Glutamatergic neuron (in vitro differentiated cells): ENCODE measurements at regions not wholly inside any gene's neighbourhood (a gene's known extent, or its start where the extent isn't known, plus 50 kb on each side); places are given as distances from the start of the nearest gene placed in this dataset.

Experiments used
- DNase-seq: peaks from one replicate; pipeline ENCODE4 v3.0.0; 2022
- H3K27ac Mint-ChIP-seq: one replicate; pipeline ENCODE4 v1.8.0; 2020; ENCODE audit warnings: mild to moderate bottlenecking, mixed read lengths, inconsistent platforms; ENCODE audit not compliant: unreplicated experiment
- H3K27me3 Mint-ChIP-seq: one replicate; pipeline ENCODE4 v1.8.0; 2020; ENCODE audit warnings: mild to moderate bottlenecking, moderate library complexity, mixed read lengths, inconsistent platforms; ENCODE audit not compliant: unreplicated experiment
- H3K36me3 Mint-ChIP-seq: one replicate; pipeline ENCODE4 v1.8.0; 2020; ENCODE audit warnings: mild to moderate bottlenecking, mixed read lengths, inconsistent platforms; ENCODE audit not compliant: unreplicated experiment
- H3K4me1 Mint-ChIP-seq: one replicate; pipeline ENCODE4 v1.8.0; 2020; ENCODE audit warnings: mild to moderate bottlenecking, low read depth, mixed read lengths, inconsistent platforms; ENCODE audit not compliant: unreplicated experiment
- H3K4me3 Mint-ChIP-seq: one replicate; pipeline ENCODE4 v1.8.0; 2020; ENCODE audit warnings: mild to moderate bottlenecking, mixed read lengths, inconsistent platforms; ENCODE audit not compliant: unreplicated experiment
- H3K9me3 Mint-ChIP-seq: one replicate; pipeline ENCODE4 v1.8.0; 2020; ENCODE audit warnings: mild to moderate bottlenecking, moderate library complexity, mixed read lengths, inconsistent platforms; ENCODE audit not compliant: unreplicated experiment
- TF ChIP-seq, protein P1 (sequence below): fragments of 200-600 bp; sonication (generic); IDR thresholded peaks from one replicate; pipeline ENCODE4 v1.5.0; 2021; ENCODE audit not compliant: partially characterized antibody, unreplicated experiment

DNA sequence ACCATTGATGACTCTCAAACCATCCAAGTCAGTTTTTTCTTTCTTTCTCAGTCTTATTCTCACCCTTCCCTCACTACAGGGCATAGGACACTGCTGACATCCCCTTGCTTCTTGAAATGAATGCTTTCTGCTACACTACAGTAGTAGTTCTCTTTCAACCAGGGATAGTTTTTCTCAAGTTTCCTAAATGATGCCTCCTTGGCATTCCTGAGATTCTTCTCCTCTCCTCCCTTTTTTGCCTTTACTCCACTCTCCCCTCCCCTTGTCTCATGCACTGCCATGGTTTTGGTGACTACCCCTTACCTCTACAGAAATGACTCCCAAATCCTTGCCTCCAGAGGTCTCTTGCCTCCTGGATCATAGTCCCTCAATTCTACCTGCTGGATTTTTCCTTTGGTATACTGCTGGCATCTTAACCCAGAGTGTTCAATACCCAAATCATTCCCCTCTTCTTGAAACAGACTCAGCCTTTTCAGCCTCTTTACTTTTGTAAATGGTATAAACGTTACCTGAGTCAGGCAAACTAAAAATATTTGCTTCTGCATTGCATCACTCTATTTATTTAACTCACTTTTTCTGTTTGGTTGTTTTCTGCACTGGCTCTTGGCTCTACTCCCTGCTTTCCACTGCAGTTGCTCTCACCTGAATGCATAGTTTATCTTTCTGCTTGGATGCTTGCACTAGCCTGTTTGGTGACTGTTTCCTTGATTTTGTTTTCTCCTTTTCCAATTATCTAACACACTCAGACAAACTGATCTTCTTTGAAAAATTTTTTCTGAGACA, 211.6 kb upstream of the IGF1 start:
- H3K9me3 Mint-ChIP-seq, result peaks cover 1% of the 10 kb centered on the region
- no peak overlapping the region for H3K4me3 Mint-ChIP-seq
- no peak for DNase-seq
- H3K36me3 Mint-ChIP-seq, result no peaks in the 10 kb centered on the region
- H3K4me1 Mint-ChIP-seq, result no peaks in the 10 kb centered on the region
- no peaks in the 10 kb centered on the region for H3K27me3 Mint-ChIP-seq
- TF ChIP-seq, protein P1, sequence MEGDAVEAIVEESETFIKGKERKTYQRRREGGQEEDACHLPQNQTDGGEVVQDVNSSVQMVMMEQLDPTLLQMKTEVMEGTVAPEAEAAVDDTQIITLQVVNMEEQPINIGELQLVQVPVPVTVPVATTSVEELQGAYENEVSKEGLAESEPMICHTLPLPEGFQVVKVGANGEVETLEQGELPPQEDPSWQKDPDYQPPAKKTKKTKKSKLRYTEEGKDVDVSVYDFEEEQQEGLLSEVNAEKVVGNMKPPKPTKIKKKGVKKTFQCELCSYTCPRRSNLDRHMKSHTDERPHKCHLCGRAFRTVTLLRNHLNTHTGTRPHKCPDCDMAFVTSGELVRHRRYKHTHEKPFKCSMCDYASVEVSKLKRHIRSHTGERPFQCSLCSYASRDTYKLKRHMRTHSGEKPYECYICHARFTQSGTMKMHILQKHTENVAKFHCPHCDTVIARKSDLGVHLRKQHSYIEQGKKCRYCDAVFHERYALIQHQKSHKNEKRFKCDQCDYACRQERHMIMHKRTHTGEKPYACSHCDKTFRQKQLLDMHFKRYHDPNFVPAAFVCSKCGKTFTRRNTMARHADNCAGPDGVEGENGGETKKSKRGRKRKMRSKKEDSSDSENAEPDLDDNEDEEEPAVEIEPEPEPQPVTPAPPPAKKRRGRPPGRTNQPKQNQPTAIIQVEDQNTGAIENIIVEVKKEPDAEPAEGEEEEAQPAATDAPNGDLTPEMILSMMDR, result no peak
- no peak overlapping the region for H3K27ac Mint-ChIP-seq

DNA sequence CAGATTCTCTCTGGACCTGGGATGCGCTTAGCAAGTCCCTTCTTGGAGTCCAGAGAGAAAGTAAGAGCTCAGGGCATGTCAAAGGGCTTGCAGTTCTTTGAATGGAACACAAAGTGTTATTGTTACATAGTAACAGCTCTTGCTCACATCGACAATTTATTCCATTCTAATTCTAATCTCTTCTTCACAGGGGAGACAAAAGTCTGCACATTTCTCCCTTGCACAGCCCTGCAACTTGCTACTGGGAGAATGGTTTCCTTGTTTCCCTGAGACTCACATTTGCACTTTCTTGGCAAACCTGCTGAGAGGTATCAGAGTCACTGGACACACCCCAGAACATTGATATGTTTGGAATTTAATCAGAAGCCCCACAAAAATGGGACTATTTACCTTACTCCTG, 209.9 kb upstream of the IGF1 start:
- Mint-ChIP-seq H3K4me3 (no peak overlapping the region), H3K36me3 (no peaks in the 10 kb centered on the region), H3K27ac (no peak overlapping the region)

DNA sequence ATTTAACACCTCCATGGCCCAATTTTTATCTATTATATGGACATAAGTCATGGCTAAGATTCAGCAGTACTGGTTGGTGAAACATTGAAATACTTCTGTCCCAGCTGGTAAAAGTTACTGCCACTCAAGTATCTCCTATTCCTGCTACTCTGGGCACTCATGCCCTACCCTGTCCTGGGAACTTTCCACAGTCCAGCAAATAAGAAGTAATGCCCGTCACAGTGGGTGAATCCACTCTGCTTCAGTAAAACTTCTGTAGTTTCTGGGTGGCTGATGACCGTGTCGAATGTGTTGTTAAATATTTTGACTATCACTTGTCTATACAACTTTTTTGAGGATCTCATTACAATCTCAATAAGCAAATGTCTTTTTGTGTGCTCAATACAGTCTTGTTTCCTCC, 209.3 kb upstream of the IGF1 start:
- TF ChIP-seq, protein P1, result no peak
- DNase-seq, result no peak
- Mint-ChIP-seq H3K27me3 (no peaks in the 10 kb centered on the region), H3K4me3 (no peak overlapping the region), H3K36me3 (no peaks in the 10 kb centered on the region), H3K4me1 (no peaks in the 10 kb centered on the region), H3K9me3 (peaks cover 1% of the 10 kb centered on the region), H3K27ac (no peak overlapping the region)

More for the DNA sequence above, 209.9 kb upstream of the IGF1 start:
- Mint-ChIP-seq H3K27me3 (no peaks in the 10 kb centered on the region), H3K4me1 (no peaks in the 10 kb centered on the region), H3K9me3 (peaks cover 1% of the 10 kb centered on the region)
- DNase-seq, result no peak
- TF ChIP-seq, protein P1, result no peak

DNA sequence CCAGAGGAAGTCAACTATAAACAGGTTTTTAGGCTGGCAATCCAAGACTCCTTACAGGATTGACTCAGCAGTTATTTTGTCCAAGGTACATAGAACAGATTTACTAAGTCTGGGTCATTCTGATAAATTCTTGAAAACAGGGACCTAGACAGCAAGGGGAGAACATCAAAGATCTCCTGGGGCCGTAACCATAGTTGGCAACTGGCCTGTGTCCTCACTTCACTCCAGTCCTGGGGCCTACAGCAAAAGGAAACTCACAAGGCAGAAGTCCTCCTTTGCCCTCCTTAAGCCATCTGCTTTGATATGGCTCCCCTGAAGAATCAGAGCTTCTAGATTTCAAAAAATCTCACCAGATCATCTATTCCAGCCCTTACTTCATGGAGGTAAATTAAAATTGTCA, 207.2 kb upstream of the IGF1 start:
- H3K27me3 Mint-ChIP-seq, result no peaks in the 10 kb centered on the region
- H3K4me3 Mint-ChIP-seq, result no peak overlapping the region
- TF ChIP-seq, protein P1, result no peak
- peaks cover 1% of the 10 kb centered on the region for H3K9me3 Mint-ChIP-seq
- no peaks in the 10 kb centered on the region for H3K36me3 Mint-ChIP-seq
- H3K27ac Mint-ChIP-seq, result no peak overlapping the region
- H3K4me1 Mint-ChIP-seq, result no peaks in the 10 kb centered on the region
- DNase-seq, result no peak

DNA sequence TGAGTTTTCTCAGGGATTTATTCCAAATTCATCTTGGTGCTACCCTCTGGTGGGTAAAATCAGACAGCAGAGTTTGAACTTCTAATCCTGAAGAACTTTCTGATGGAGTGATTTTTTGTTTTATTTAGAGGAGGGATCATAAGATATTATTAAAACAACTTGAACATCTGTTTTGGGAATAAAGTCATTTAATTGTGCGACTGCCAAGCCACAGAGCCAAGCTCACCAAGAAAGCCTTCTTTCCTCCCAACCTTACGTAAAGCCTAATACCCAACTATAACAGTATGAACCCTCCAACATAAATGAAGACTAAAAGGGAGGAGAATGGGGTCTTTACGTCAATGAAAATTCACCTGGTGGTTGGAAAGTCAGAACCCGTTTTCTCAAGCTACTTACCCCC, 205.5 kb upstream of the IGF1 start:
- Mint-ChIP-seq H3K9me3 (peaks cover 3% of the 10 kb centered on the region), H3K4me3 (no peak overlapping the region), H3K27ac (no peak overlapping the region), H3K27me3 (peaks cover 2% of the 10 kb centered on the region), H3K4me1 (no peaks in the 10 kb centered on the region), H3K36me3 (no peaks in the 10 kb centered on the region)
- DNase-seq, result no peak
- TF ChIP-seq, protein P1, result no peak
